Upper lobe of left lung (tissue), 4 donors: ENCODE measurements at regions not wholly inside any gene's neighbourhood (a gene's known extent, or its start where the extent isn't known, plus 50 kb on each side); places are given as distances from the start of the nearest gene placed in this dataset.

Source experiments
- EP300 ChIP-seq, 4 donors: sonication (generic); formaldehyde crosslinking; IDR thresholded peaks; one replicate each; pipeline ENCODE4 v1.5.1; 2017; ENCODE audit warnings: antibody characterized with exemption in 4 of 4, control low read depth in 2 of 4
- POLR2A ChIP-seq, 4 donors: fragments of 450-650 bp; IDR thresholded peaks; one replicate each; pipeline ENCODE4 v1.5.1; 2016 to 2017; ENCODE audit warnings: antibody characterized with exemption in 4 of 4, mild to moderate bottlenecking in 2 of 4
- POLR2AphosphoS5 ChIP-seq, 2 donors: sonication (generic); formaldehyde crosslinking; IDR thresholded peaks; one replicate each; pipeline ENCODE4 v1.5.1; 2017; ENCODE audit warnings: antibody characterized with exemption in 2 of 2
- TF ChIP-seq, protein P1 (sequence below), 6 experiments: fragments of 450-650 bp in 4 of 6; fragments of 200-600 bp in 2 of 6; sonication (generic) in 2 of 6; IDR thresholded peaks; one replicate each; pipeline ENCODE4 v1.5.1; 2016 to 2019; ENCODE audit warnings: antibody characterized with exemption in 6 of 6

DNA sequence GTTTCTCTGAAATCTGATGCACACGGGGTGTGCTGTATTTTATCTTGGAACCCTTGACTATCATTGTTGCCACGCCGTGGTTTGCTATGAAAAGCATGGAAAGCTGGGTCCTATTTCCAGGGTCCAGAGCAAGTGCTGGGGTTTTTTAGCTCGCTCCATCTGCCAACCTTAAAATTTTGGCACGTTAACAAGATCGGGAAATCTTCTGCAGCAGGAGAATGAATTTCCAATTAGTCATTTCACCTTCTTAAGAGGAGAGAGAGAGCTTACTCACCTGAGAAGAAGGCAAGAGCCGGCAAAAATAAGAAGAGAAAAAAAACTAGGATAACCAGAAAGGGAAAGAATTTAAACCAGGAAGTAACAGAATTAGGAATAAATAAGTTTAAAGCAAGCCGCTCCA, 223.6 kb upstream of the CELF2 start:
- no peak for TF ChIP-seq POLR2AphosphoS5 (IDR thresholded peaks at IDR 0.05)
- TF ChIP-seq, protein P1, sequence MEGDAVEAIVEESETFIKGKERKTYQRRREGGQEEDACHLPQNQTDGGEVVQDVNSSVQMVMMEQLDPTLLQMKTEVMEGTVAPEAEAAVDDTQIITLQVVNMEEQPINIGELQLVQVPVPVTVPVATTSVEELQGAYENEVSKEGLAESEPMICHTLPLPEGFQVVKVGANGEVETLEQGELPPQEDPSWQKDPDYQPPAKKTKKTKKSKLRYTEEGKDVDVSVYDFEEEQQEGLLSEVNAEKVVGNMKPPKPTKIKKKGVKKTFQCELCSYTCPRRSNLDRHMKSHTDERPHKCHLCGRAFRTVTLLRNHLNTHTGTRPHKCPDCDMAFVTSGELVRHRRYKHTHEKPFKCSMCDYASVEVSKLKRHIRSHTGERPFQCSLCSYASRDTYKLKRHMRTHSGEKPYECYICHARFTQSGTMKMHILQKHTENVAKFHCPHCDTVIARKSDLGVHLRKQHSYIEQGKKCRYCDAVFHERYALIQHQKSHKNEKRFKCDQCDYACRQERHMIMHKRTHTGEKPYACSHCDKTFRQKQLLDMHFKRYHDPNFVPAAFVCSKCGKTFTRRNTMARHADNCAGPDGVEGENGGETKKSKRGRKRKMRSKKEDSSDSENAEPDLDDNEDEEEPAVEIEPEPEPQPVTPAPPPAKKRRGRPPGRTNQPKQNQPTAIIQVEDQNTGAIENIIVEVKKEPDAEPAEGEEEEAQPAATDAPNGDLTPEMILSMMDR (IDR thresholded peaks at IDR 0.05): no peak
- TF ChIP-seq POLR2A (IDR thresholded peaks at IDR 0.05): no peak
- peak in 1 of 4 donors; percentile 35 for TF ChIP-seq EP300 (IDR thresholded peaks at IDR 0.05)
